Lower leg skin (tissue), 3 donors: ENCODE measurements at regions not wholly inside any gene's neighbourhood (a gene's known extent, or its start where the extent isn't known, plus 50 kb on each side); places are given as distances from the start of the nearest gene placed in this dataset.

Experiments used
- POLR2A ChIP-seq, 2 donors: fragments of 450-650 bp; IDR thresholded peaks; one replicate each; pipeline ENCODE4 v1.6.1; 2016 to 2017; ENCODE audit warnings: antibody characterized with exemption in 2 of 2, mild to moderate bottlenecking in 1 of 2, moderate library complexity in 1 of 2
- TF ChIP-seq, protein P1 (sequence below), 3 donors: fragments of 450-650 bp; IDR thresholded peaks; one replicate each; pipeline ENCODE4 v1.5.1; 2016; ENCODE audit warnings: antibody characterized with exemption in 3 of 3, mild to moderate bottlenecking in 3 of 3, moderate library complexity in 2 of 3

DNA sequence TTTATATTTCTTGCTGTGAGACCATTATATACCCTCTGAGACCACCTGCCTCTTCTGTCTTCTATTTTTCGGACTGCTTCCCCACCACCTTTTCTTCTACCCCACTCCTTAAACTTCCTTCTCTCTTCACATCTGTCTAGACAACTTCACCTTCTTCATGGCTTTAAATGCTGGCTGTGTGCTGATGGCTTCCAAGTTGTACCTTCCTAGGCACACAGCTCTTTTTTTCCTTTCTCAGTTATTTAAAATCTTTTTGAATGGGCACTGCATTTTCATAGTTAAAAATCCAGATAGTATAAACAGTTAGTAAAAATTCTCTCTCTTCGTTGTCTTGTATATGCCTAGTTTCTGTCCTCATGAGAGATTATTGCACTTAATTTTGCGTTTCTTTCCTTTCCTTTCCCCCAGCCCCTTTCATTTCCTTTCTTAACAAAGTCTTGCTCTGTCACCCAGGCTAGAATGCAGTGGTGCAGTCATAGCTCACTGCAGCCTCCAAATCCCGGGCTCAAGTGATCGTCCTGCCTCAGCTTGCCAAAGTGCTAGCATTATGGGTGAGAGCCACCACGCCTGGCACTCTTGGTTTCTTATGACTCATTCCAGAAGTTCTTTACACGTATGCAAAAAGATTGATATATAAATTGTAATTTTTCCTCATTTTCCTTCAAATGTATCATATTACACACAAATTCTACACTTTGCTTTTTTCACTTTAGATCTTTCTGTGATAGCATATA lies 114.3 kb downstream of the NPIPB5 start:
- TF ChIP-seq, protein P1, sequence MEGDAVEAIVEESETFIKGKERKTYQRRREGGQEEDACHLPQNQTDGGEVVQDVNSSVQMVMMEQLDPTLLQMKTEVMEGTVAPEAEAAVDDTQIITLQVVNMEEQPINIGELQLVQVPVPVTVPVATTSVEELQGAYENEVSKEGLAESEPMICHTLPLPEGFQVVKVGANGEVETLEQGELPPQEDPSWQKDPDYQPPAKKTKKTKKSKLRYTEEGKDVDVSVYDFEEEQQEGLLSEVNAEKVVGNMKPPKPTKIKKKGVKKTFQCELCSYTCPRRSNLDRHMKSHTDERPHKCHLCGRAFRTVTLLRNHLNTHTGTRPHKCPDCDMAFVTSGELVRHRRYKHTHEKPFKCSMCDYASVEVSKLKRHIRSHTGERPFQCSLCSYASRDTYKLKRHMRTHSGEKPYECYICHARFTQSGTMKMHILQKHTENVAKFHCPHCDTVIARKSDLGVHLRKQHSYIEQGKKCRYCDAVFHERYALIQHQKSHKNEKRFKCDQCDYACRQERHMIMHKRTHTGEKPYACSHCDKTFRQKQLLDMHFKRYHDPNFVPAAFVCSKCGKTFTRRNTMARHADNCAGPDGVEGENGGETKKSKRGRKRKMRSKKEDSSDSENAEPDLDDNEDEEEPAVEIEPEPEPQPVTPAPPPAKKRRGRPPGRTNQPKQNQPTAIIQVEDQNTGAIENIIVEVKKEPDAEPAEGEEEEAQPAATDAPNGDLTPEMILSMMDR (IDR thresholded peaks at IDR 0.05) = no peak
- no peak for TF ChIP-seq POLR2A (IDR thresholded peaks at IDR 0.05)
